Spleen (tissue), 11 donors: ENCODE measurements at regions not wholly inside any gene's neighbourhood (a gene's known extent, or its start where the extent isn't known, plus 50 kb on each side); places are given as distances from the start of the nearest gene placed in this dataset.
"Not testable (repeated sequence)": the region's sequence is repeated elsewhere in the genome, so short reads cannot be mapped to it uniquely, and the experiment has no call there.

Source experiments
- DNase-seq: peaks from one replicate; pipeline ENCODE4 v3.0.0-alpha.2; 2020
- H3K27ac ChIP-seq, 8 donors: fragments of 200-600 bp; sonication (generic) in 7 of 8; 1 replicate in 4 of 8; 2 replicates in 4 of 8; pipeline versions ENCODE4 v1.5.0 to v1.8.0; 2016 to 2021; ENCODE audit warnings: inconsistent platforms in 4 of 8, mild to moderate bottlenecking in 4 of 8, moderate library complexity in 1 of 8
- H3K27me3 ChIP-seq, 7 donors: fragments of 200-600 bp; sonication (generic) in 6 of 7; replicated peaks in 1 of 7; 1 replicate in 4 of 7; 2 replicates in 3 of 7; pipeline versions ENCODE4 v1.5.0 to v1.8.0; 2016 to 2021; ENCODE audit warnings: inconsistent platforms in 3 of 7, mild to moderate bottlenecking in 1 of 7
- H3K36me3 ChIP-seq, 6 donors: fragments of 200-600 bp; sonication (generic) in 5 of 6; 1 replicate in 4 of 6; 2 replicates in 2 of 6; pipeline versions ENCODE4 v1.5.0 to v1.8.0; 2016 to 2021; ENCODE audit warnings: inconsistent platforms in 2 of 6
- H3K4me1 ChIP-seq, 6 donors: fragments of 200-600 bp; sonication (generic) in 5 of 6; 1 replicate in 3 of 6; 2 replicates in 3 of 6; pipeline versions ENCODE4 v1.5.0 to v1.8.0; 2016 to 2021; ENCODE audit warnings: inconsistent platforms in 3 of 6
- H3K4me3 ChIP-seq, 8 donors: fragments of 200-600 bp; sonication (generic) in 7 of 8; 1 replicate in 4 of 8; 2 replicates in 4 of 8; pipeline versions ENCODE4 v1.5.0 to v1.8.0; 2016 to 2021; ENCODE audit warnings: inconsistent platforms in 4 of 8, mild to moderate bottlenecking in 4 of 8, moderate library complexity in 2 of 8
- H3K9me3 ChIP-seq, 8 donors: fragments of 200-600 bp; sonication (generic) in 7 of 8; 1 replicate in 4 of 8; 2 replicates in 4 of 8; pipeline versions ENCODE4 v1.5.0 to v1.8.0; 2016 to 2021; ENCODE audit warnings: inconsistent platforms in 4 of 8
- CTCF ChIP-seq, 11 experiments: fragments of 200-600 bp in 7 of 11; fragments of 450-650 bp in 4 of 11; sonication (generic) in 4 of 11; IDR thresholded peaks in 8 of 11; conservative IDR thresholded peaks in 3 of 11; 1 replicate in 7 of 11; 2 replicates in 4 of 11; pipeline versions ENCODE4 v1.4.0 to v1.8.0; 2016 to 2021; ENCODE audit warnings: antibody characterized with exemption in 11 of 11, inconsistent platforms in 4 of 11, mild to moderate bottlenecking in 1 of 11
- POLR2A ChIP-seq, 3 donors: fragments of 450-650 bp; IDR thresholded peaks; one replicate each; pipeline ENCODE4 v1.5.1; 2017; ENCODE audit warnings: antibody characterized with exemption in 3 of 3, mild to moderate bottlenecking in 1 of 3
- POLR2AphosphoS5 ChIP-seq, 3 donors: sonication (generic); formaldehyde crosslinking; IDR thresholded peaks; one replicate each; pipeline ENCODE4 v1.5.1; 2017; ENCODE audit warnings: antibody characterized with exemption in 3 of 3
- WGBS, 5 donors: extraction: QIAGEN DNeasy Blood & Tissue Kit in 3 of 5; methylation state at CpG; one replicate each; pipeline versions ENCODE4 v1.1.5 to v1.1.7; 2013 to 2018; 5-methylcytosine and 5-hydroxymethylcytosine counted together
- intact Hi-C: fragments of 100-400 bp; cut with DNase I; formaldehyde crosslinking; loops from one replicate; pipeline ENCODE4 v1.15.0; 2023; ENCODE audit warnings: low total_unique reads
- donor health status: healthy with polysubstance abuse.
- donor health status: DM: no; HTN: no; CAD: no; lungs with moderate emphysema.
- donor health status: DM: no; HTN: no; CAD: no.
- donor health status: Bipolar disorder and iron deficiency.
- donor health status: healthy.
- donor health status: DM: no; HTN: no; CAD: no.
- donor health status: DM: yes; HTN: yes; CAD: no.

GRCh38 chr6:156587071-156587470 lies 190.1 kb upstream of the ARID1B start:
- intact Hi-C loops: no loop called here
- Histone ChIP-seq H3K27me3 (no peaks in the 10 kb centered on the region), H3K36me3 (no peaks in the 10 kb centered on the region), H3K9me3 (peaks cover 0 to 5% (median 0%) of the 10 kb centered on the region in 8 donors), H3K27ac (no peak overlapping the region), H3K4me3 (no peak overlapping the region), H3K4me1 (no peaks in the 10 kb centered on the region)
- no peak for TF ChIP-seq POLR2A (IDR thresholded peaks at IDR 0.05)
- TF ChIP-seq POLR2AphosphoS5 (IDR thresholded peaks at IDR 0.05): no peak
- TF ChIP-seq CTCF (IDR thresholded peaks at IDR 0.05 in 8 of 11, conservative IDR thresholded peaks at IDR 0.05 in 3 of 11): no peak
- no peak for DNase-seq

GRCh38 chr6:156585859-156586258 lies 191.3 kb upstream of the ARID1B start:
- peaks cover 0 to 5% (median 0%) of the 10 kb centered on the region in 8 donors for H3K9me3 ChIP-seq
- no peaks in the 10 kb centered on the region for H3K36me3 ChIP-seq
- H3K4me1 ChIP-seq: no peaks in the 10 kb centered on the region
- no peaks in the 10 kb centered on the region for H3K27me3 ChIP-seq
- H3K27ac ChIP-seq: no peak overlapping the region
- no peak overlapping the region for H3K4me3 ChIP-seq
- intact Hi-C loops: no loop called here
- no peak for DNase-seq
- TF ChIP-seq POLR2AphosphoS5 (IDR thresholded peaks at IDR 0.05): no peak
- WGBS, 5 donors: 63 to 89% (median 80%) methylated on average over 3 of the region's 3 CpGs

DNA sequence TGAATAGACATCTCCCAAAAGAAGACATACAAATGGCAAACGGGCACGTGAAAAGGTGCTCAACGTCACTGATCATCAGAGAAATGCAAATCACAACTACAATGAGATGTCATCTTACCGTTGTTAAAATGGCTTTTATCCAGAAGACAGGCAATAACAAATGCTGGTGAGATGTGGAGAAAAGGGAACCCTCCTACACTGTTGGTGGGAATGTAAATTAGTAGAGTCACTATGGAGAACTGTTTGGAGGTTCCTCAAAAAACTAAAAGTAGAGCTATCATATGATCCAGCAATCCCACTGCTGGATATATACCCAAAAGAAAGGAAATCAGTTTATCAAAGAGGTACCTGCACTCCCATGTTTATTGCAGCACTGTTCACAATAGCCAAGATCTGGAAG lies 193.1 kb upstream of the ARID1B start:
- 40 to 76% (median 43%) methylated on average over 4 of the region's 4 CpGs for WGBS, 5 donors
- H3K27me3 ChIP-seq, DNase-seq, H3K4me3 ChIP-seq, intact Hi-C loops, H3K36me3 ChIP-seq, H3K4me1 ChIP-seq, H3K27ac ChIP-seq: not testable (repeated sequence)
- peaks cover 0 to 15% (median 9%) of the 10 kb centered on the region in 8 donors for H3K9me3 ChIP-seq

GRCh38 chr6:156583083-156583482 lies 194.1 kb upstream of the ARID1B start:
- no peak overlapping the region for H3K4me3 ChIP-seq
- no peaks in the 10 kb centered on the region for H3K36me3 ChIP-seq
- no peak overlapping the region for H3K27ac ChIP-seq
- no peaks in the 10 kb centered on the region for H3K4me1 ChIP-seq
- WGBS, 5 donors: 79 to 91% (median 80%) methylated on average over 6 of the region's 6 CpGs
- TF ChIP-seq POLR2A (IDR thresholded peaks at IDR 0.05) (no peak), POLR2AphosphoS5 (IDR thresholded peaks at IDR 0.05) (no peak), CTCF (IDR thresholded peaks at IDR 0.05 in 8 of 11, conservative IDR thresholded peaks at IDR 0.05 in 3 of 11) (no peak)
- H3K27me3 ChIP-seq: no peaks in the 10 kb centered on the region
- H3K9me3 ChIP-seq: peaks cover 0 to 26% (median 18%) of the 10 kb centered on the region in 8 donors
- intact Hi-C loops: no loop called here
- DNase-seq: no peak

GRCh38 chr6:156582509-156582992 lies 194.6 kb upstream of the ARID1B start:
- 60 to 73% (median 70%) methylated on average over 7 of the region's 7 CpGs for WGBS, 5 donors
- TF ChIP-seq POLR2A (IDR thresholded peaks at IDR 0.05): no peak
- no peak for TF ChIP-seq POLR2AphosphoS5 (IDR thresholded peaks at IDR 0.05)
- TF ChIP-seq CTCF (IDR thresholded peaks at IDR 0.05 in 8 of 11, conservative IDR thresholded peaks at IDR 0.05 in 3 of 11): no peak
- Histone ChIP-seq H3K9me3 (peaks cover 2 to 31% (median 24%) of the 10 kb centered on the region in 8 donors), H3K27me3 (no peaks in the 10 kb centered on the region), H3K27ac (no peak overlapping the region), H3K4me3 (no peak overlapping the region), H3K4me1 (no peaks in the 10 kb centered on the region), H3K36me3 (no peaks in the 10 kb centered on the region)
- intact Hi-C loops: no loop called here
- DNase-seq: no peak
